K562 (cell line): ENCODE measurements at regions not wholly inside any gene's neighbourhood (a gene's known extent, or its start where the extent isn't known, plus 50 kb on each side); places are given as distances from the start of the nearest gene placed in this dataset. TPM values are rescaled to one million over a fixed set of nuclear protein-coding genes. Genes with fewer than 3 reads are reported as not detected.

Source experiments
- ATF1 ChIP-seq, 2 experiments: fragments of 450-650 bp in 1 of 2; IDR thresholded peaks; 2 replicates each; pipeline ENCODE4 v1.6.1; 2016; ENCODE audit warnings: missing compliant biosample characterization in 1 of 2, missing genetic modification characterization in 1 of 2
- GATAD2B ChIP-seq: fragments of 450-650 bp; IDR thresholded peaks from 2 replicates; pipeline ENCODE4 v1.6.1; 2017; ENCODE audit warnings: mild to moderate bottlenecking, borderline replicate concordance
- HINFP ChIP-seq: fragments of 450-650 bp; conservative IDR thresholded peaks from 2 replicates; pipeline ENCODE4 v1.6.1; 2016; ENCODE audit warnings: missing genetic modification characterization, low read depth, mild to moderate bottlenecking, control low read depth, missing compliant biosample characterization
- RCOR1 ChIP-seq, 2 experiments: IDR thresholded peaks; 2 replicates each; pipeline ENCODE4 v1.6.1; 2012; ENCODE audit warnings: low read depth in 2 of 2, low read length in 2 of 2, borderline replicate concordance in 1 of 2, improper control_type of control experiment in 1 of 2
- SMAD3 ChIP-seq: fragments of 450-650 bp; formaldehyde crosslinking; conservative IDR thresholded peaks from 2 replicates; pipeline ENCODE4 v1.4.0; 2020; ENCODE audit warnings: mild to moderate bottlenecking
- SMARCB1 ChIP-seq: IDR thresholded peaks from 2 replicates; pipeline ENCODE4 v1.6.1; 2011; ENCODE audit warnings: improper control_type of control experiment, low read depth; ENCODE audit not compliant: insufficient read length
- SNIP1 ChIP-seq: fragments of 450-650 bp; IDR thresholded peaks from 2 replicates; pipeline ENCODE4 v1.7.1; 2017; ENCODE audit warnings: low read depth, mild to moderate bottlenecking
- VEZF1 ChIP-seq: fragments of 200-800 bp; sonication (Bioruptor generic); IDR thresholded peaks from 2 replicates; pipeline ENCODE4 v1.6.1; 2017; ENCODE audit warnings: missing genetic modification characterization, missing compliant biosample characterization
- ZNF232 ChIP-seq: sonication (generic); formaldehyde crosslinking; IDR thresholded peaks from 2 replicates; pipeline ENCODE4 v1.8.0; 2022; ENCODE audit warnings: mild to moderate bottlenecking, missing genetic modification reagents
- small RNA-seq: library from RNA; depleted of rRNA; stranded (forward); fragments of <200 nt; gene quantifications from one replicate; pipeline ENCODE3, GENCODE V24; 2014

GRCh38 chr16:62088731-62089410, 52.6 kb upstream of the CDH8 start (continued):
- no peak for TF ChIP-seq SMAD3 (CRISPR knock-in tag)
- no peak for TF ChIP-seq VEZF1 (CRISPR knock-in tag)
- TF ChIP-seq GATAD2B: no peak
- no peak for TF ChIP-seq ZNF232 (CRISPR knock-in tag)
- TF ChIP-seq SNIP1: no peak
- no peak for TF ChIP-seq SMARCB1
- no peak for TF ChIP-seq HINFP (tag)
- no peak for TF ChIP-seq ATF1 (CRISPR knock-in tag; IDR thresholded peaks at IDR 0.05)
- TF ChIP-seq ATF1 (tag; IDR thresholded peaks at IDR 0.05): no peak
- no peak for TF ChIP-seq RCOR1 (IDR thresholded peaks at IDR 0.05; ENCODE audit: borderline replicate concordance in 1 of 2, low read depth in 2 of 2, low read length in 2 of 2)

Small RNA genes lying in the stretch of these regions (small RNA-seq; reads per million reads assigned to genes)
- gene AC009101.1 (not detected), gene AC009161.2 (not detected), gene AC018846.1 (not detected), gene AC138305.3 (not detected), gene RNU6-21P (0.11 reads per million)
